ENCODE measurements at regions not wholly inside any gene's neighbourhood (a gene's known extent, or its start where the extent isn't known, plus 50 kb on each side); places are given as distances from the start of the nearest gene placed in this dataset.
"Not testable (repeated sequence)": the region's sequence is repeated elsewhere in the genome, so short reads cannot be mapped to it uniquely, and the experiment has no call there.

DNA sequence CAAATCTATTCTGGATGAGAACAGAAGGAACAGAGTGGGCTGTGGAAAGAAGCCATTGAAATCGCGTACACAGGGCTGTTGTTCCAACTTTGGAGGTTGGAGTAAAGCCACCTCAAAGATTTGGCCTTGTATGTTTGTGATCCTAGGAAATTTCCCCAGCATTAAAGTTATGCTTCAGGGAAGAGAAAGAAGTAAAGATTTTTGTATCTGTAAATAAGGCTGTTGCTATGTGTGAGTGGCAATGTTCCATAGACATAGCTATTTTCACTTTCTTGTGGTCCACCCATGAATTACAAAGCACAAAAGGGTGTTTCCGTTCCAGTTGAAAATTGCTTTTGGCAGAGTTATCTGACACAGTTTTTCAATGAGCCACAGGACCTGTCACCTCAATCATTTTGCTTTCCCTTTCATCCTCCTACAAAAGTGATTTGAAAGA, 321.3 kb downstream of the TFAP2B start:
- no peaks in the 10 kb centered on the region for H3K9me3 ChIP-seq
- H3K27ac ChIP-seq: no peak overlapping the region
- DNase-seq (ENCODE audit: low spot score): no peak
- TF ChIP-seq POLR2AphosphoS5 (IDR thresholded peaks at IDR 0.05) (no peak), POLR2A (IDR thresholded peaks at IDR 0.05) (no peak)
- TF ChIP-seq, protein P1, sequence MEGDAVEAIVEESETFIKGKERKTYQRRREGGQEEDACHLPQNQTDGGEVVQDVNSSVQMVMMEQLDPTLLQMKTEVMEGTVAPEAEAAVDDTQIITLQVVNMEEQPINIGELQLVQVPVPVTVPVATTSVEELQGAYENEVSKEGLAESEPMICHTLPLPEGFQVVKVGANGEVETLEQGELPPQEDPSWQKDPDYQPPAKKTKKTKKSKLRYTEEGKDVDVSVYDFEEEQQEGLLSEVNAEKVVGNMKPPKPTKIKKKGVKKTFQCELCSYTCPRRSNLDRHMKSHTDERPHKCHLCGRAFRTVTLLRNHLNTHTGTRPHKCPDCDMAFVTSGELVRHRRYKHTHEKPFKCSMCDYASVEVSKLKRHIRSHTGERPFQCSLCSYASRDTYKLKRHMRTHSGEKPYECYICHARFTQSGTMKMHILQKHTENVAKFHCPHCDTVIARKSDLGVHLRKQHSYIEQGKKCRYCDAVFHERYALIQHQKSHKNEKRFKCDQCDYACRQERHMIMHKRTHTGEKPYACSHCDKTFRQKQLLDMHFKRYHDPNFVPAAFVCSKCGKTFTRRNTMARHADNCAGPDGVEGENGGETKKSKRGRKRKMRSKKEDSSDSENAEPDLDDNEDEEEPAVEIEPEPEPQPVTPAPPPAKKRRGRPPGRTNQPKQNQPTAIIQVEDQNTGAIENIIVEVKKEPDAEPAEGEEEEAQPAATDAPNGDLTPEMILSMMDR (IDR thresholded peaks at IDR 0.05): no peak
- no peak overlapping the region for H3K4me3 ChIP-seq
- H3K36me3 ChIP-seq: no peaks in the 10 kb centered on the region
- H3K27me3 ChIP-seq (replicated peaks; ENCODE audit: insufficient read depth): no peaks in the 10 kb centered on the region
- H3K4me1 ChIP-seq (replicated peaks): no peaks in the 10 kb centered on the region
- 58% methylated on average over 3 of the region's 3 CpGs for WGBS
- intact Hi-C loops (cut with DNase I): no loop called here

DNA sequence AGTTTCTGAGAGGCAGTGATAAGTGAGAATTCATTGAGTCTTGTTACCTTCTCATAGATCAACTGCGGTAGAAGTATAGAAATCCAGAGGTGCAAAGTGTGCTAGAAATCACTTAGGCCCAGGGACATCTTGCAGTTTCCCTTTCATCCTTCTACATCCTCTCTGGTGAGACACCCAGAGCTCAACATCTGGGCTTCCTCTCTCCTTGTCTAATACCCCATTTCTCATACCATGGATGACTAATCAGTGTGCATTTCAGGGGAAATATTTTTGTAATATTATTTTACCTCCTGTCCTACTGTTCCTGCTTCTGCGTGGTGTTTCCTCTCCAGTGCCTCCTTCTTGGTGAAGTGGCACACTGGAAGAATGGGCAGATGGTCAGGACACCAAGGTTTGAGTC, 322.4 kb downstream of the TFAP2B start:
- TF ChIP-seq, protein P1 (IDR thresholded peaks at IDR 0.05): no peak
- TF ChIP-seq POLR2AphosphoS5 (IDR thresholded peaks at IDR 0.05): no peak
- no peak for TF ChIP-seq POLR2A (IDR thresholded peaks at IDR 0.05)
- Histone ChIP-seq H3K36me3 (no peaks in the 10 kb centered on the region), H3K4me3 (no peak overlapping the region), H3K4me1 (replicated peaks) (no peaks in the 10 kb centered on the region), H3K9me3 (no peaks in the 10 kb centered on the region), H3K27ac (no peak overlapping the region), H3K27me3 (replicated peaks; ENCODE audit: insufficient read depth) (no peaks in the 10 kb centered on the region)
- no peak for DNase-seq (ENCODE audit: low spot score)
- 94% methylated on average over 2 of the region's 2 CpGs for WGBS
- intact Hi-C loops (cut with DNase I): no loop called here

DNA sequence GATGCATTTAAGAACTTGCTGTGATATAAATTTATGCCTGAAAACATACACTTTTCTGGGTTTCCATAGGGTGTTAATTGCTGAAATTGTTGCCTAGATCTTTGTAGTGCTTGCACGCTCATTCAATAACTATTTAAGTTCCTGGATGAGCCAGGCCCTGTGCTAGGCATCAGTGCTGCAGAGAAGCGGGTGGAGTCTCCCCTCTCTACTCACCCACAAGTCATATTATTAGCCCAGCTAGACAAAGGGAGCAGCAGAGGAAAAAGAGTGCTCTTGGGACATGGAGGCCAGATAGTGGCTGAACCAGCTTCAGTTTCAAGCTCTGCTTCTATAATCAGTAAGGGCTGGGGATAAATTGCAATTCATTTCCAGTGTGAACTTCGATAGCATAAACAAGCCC, 329.1 kb downstream of the TFAP2B start:
- no peak overlapping the region for H3K27ac ChIP-seq
- H3K4me1 ChIP-seq (replicated peaks): no peaks in the 10 kb centered on the region
- intact Hi-C loops (cut with DNase I): no loop called here
- no peaks in the 10 kb centered on the region for H3K9me3 ChIP-seq
- no peaks in the 10 kb centered on the region for H3K27me3 ChIP-seq (replicated peaks; ENCODE audit: insufficient read depth)
- 80% methylated on average over 3 of the region's 3 CpGs for WGBS
- TF ChIP-seq POLR2A (IDR thresholded peaks at IDR 0.05): no peak
- no peak for TF ChIP-seq POLR2AphosphoS5 (IDR thresholded peaks at IDR 0.05)
- TF ChIP-seq, protein P1 (IDR thresholded peaks at IDR 0.05): no peak
- H3K36me3 ChIP-seq: no peaks in the 10 kb centered on the region
- no peak for DNase-seq (ENCODE audit: low spot score)
- H3K4me3 ChIP-seq: no peak overlapping the region

DNA sequence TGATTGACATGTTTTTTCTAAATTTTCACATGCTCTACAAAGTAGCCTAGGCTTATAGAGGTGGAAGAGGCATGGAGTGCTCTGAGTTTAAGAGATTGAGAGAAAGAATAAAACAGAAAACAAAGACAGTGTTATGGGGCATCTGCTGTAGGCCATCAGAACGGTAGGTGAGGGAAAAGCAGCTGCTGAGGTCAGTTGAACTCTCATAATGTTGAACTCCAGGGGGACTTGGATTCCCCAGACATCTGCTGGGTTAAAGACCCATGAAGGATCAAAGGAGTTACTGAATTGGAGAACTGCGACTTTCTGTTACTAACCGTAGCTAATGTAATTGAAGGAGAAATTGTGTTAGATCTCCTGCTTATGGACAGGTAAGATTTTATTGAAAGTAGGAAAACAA, 333.9 kb downstream of the TFAP2B start:
- WGBS: 43% methylated on average over 3 of the region's 3 CpGs
- Histone ChIP-seq H3K9me3 (no peaks in the 10 kb centered on the region), H3K4me1 (replicated peaks) (no peaks in the 10 kb centered on the region), H3K27me3 (replicated peaks; ENCODE audit: insufficient read depth) (no peaks in the 10 kb centered on the region), H3K36me3 (no peaks in the 10 kb centered on the region), H3K4me3 (no peak overlapping the region), H3K27ac (no peak overlapping the region)
- no peak for DNase-seq (ENCODE audit: low spot score)
- TF ChIP-seq, protein P1 (IDR thresholded peaks at IDR 0.05): no peak
- no peak for TF ChIP-seq POLR2A (IDR thresholded peaks at IDR 0.05)
- no peak for TF ChIP-seq POLR2AphosphoS5 (IDR thresholded peaks at IDR 0.05)
- intact Hi-C loops (cut with DNase I): no loop called here

DNA sequence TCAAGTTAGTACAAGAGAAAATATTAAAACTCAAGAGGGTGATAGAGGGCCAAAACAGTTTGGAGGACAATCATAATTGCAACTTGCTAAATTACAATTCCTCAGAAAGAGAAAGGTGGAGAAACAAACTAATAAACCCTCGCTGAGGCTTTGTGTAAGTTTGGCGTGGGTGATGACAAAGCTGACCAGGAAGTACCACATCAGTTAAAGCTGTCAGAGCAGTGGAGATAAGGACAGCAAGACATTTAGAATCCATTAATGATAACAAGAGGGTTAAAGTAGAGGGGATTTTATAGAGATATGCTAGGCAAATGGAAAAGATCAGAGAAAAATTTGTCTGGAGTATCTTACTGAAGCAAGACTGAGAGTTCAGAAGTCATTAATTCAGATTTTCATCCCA, 334.4 kb downstream of the TFAP2B start:
- no peaks in the 10 kb centered on the region for H3K4me1 ChIP-seq (replicated peaks)
- WGBS: 17% methylated on average over 2 of the region's 2 CpGs
- no peak for TF ChIP-seq POLR2AphosphoS5 (IDR thresholded peaks at IDR 0.05)
- TF ChIP-seq, protein P1 (IDR thresholded peaks at IDR 0.05): no peak
- no peak for TF ChIP-seq POLR2A (IDR thresholded peaks at IDR 0.05)
- H3K4me3 ChIP-seq: no peak overlapping the region
- H3K9me3 ChIP-seq: no peaks in the 10 kb centered on the region
- no peak for DNase-seq (ENCODE audit: low spot score)
- intact Hi-C loops (cut with DNase I): no loop called here
- H3K27ac ChIP-seq: no peak overlapping the region
- no peaks in the 10 kb centered on the region for H3K36me3 ChIP-seq
- H3K27me3 ChIP-seq (replicated peaks; ENCODE audit: insufficient read depth): no peaks in the 10 kb centered on the region

DNA sequence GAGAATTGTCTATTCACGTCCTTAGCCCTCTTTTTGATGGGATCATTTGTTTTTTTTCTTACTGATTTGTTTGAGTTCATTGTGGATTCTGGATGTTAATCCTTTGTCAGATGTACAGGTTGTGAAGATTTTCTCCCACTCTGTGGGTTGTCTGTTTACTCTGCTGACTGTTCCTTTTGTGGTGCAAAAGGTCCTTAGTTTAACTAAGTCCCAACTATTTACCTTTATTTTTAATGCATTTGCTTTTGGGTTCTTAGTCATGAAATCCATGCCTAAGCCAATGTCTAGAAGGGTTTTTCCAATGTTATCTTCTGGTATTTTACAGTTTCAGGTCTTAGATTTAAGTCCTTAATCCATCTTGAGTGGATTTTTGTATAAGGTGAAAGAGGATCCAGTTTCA, 336.3 kb downstream of the TFAP2B start:
- H3K9me3 ChIP-seq; H3K27ac ChIP-seq; H3K36me3 ChIP-seq; H3K4me3 ChIP-seq; H3K4me1 ChIP-seq (replicated peaks); DNase-seq (ENCODE audit: low spot score); intact Hi-C loops (cut with DNase I); H3K27me3 ChIP-seq (replicated peaks; ENCODE audit: insufficient read depth): not testable (repeated sequence)
- 75% methylated on average over 1 of the region's 1 CpG for WGBS

DNA sequence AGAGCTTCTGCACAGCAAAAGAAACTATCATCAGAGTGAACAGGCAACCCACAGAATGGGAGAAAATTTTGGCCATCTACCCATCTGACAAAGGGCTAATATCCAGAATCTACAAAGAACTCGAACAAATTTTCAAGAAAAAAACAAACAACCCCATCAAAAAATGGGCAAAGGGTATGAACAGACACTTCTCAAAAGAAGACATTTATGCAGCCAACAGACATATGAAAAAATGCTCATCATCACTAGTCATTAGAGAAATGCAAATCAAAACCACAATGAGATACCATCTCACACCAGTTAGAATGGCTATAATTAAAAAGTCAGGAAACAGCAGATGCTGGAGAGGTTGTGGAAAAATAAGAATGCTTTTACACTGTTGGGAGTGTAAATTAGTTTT, 340.6 kb downstream of the TFAP2B start:
- H3K9me3 ChIP-seq; intact Hi-C loops (cut with DNase I); H3K4me1 ChIP-seq (replicated peaks); H3K36me3 ChIP-seq; DNase-seq (ENCODE audit: low spot score); H3K27me3 ChIP-seq (replicated peaks; ENCODE audit: insufficient read depth); H3K4me3 ChIP-seq; H3K27ac ChIP-seq: not testable (repeated sequence)
- WGBS: 85% methylated on average over 1 of the region's 1 CpG

Measured in prostate gland (tissue), 2 donors.